ENCODE measurements at regions not wholly inside any gene's neighbourhood (a gene's known extent, or its start where the extent isn't known, plus 50 kb on each side); places are given as distances from the start of the nearest gene placed in this dataset.

- Mint-ChIP-seq H3K4me1 (ENCODE audit: low read depth) (no peaks in the 10 kb centered on the region), H3K27me3 (no peaks in the 10 kb centered on the region), H3K4me3 (no peak overlapping the region), H3K9me3 (no peaks in the 10 kb centered on the region), H3K27ac (no peak overlapping the region), H3K36me3 (ENCODE audit: low read depth) (no peaks in the 10 kb centered on the region)
Measured at GRCh38 chr12:5246196-5246595, 185.7 kb upstream of the NTF3 start.

- Mint-ChIP-seq H3K36me3 (ENCODE audit: low read depth) (no peaks in the 10 kb centered on the region), H3K27me3 (no peaks in the 10 kb centered on the region), H3K4me3 (no peak overlapping the region), H3K9me3 (no peaks in the 10 kb centered on the region), H3K4me1 (ENCODE audit: low read depth) (no peaks in the 10 kb centered on the region), H3K27ac (no peak overlapping the region)
Measured at GRCh38 chr12:5247144-5247543, 184.8 kb upstream of the NTF3 start.

- H3K27me3 Mint-ChIP-seq, result no peaks in the 10 kb centered on the region
- H3K27ac Mint-ChIP-seq, result no peak overlapping the region
- H3K9me3 Mint-ChIP-seq, result no peaks in the 10 kb centered on the region
- H3K4me3 Mint-ChIP-seq, result no peak overlapping the region
- no peaks in the 10 kb centered on the region for H3K4me1 Mint-ChIP-seq (ENCODE audit: low read depth)
- no peaks in the 10 kb centered on the region for H3K36me3 Mint-ChIP-seq (ENCODE audit: low read depth)
Measured at GRCh38 chr12:5248230-5248629, 183.7 kb upstream of the NTF3 start.

GRCh38 chr12:5248999-5249526, 182.8 kb upstream of the NTF3 start:
- Mint-ChIP-seq H3K4me1 (ENCODE audit: low read depth) (no peaks in the 10 kb centered on the region), H3K27ac (no peak overlapping the region), H3K9me3 (no peaks in the 10 kb centered on the region), H3K27me3 (no peaks in the 10 kb centered on the region), H3K36me3 (ENCODE audit: low read depth) (no peaks in the 10 kb centered on the region), H3K4me3 (no peak overlapping the region)

- Mint-ChIP-seq H3K4me3 (no peak overlapping the region), H3K36me3 (ENCODE audit: low read depth) (no peaks in the 10 kb centered on the region), H3K27me3 (no peaks in the 10 kb centered on the region), H3K27ac (no peak overlapping the region), H3K4me1 (ENCODE audit: low read depth) (no peaks in the 10 kb centered on the region), H3K9me3 (no peaks in the 10 kb centered on the region)
Measured at GRCh38 chr12:5251092-5251491, 180.8 kb upstream of the NTF3 start.

- no peaks in the 10 kb centered on the region for H3K36me3 Mint-ChIP-seq (ENCODE audit: low read depth)
- H3K9me3 Mint-ChIP-seq, result no peaks in the 10 kb centered on the region
- H3K4me1 Mint-ChIP-seq (ENCODE audit: low read depth), result no peaks in the 10 kb centered on the region
- no peaks in the 10 kb centered on the region for H3K27me3 Mint-ChIP-seq
- H3K4me3 Mint-ChIP-seq, result no peak overlapping the region
- no peak overlapping the region for H3K27ac Mint-ChIP-seq
Measured at GRCh38 chr12:5251786-5252185, 180.1 kb upstream of the NTF3 start.

GRCh38 chr12:5254703-5255102, 177.2 kb upstream of the NTF3 start:
- Mint-ChIP-seq H3K27me3 (no peaks in the 10 kb centered on the region), H3K4me3 (no peak overlapping the region)

GRCh38 chr12:5257763-5258495, 174.0 kb upstream of the NTF3 start:
- Mint-ChIP-seq H3K4me1 (ENCODE audit: low read depth) (no peaks in the 10 kb centered on the region), H3K36me3 (ENCODE audit: low read depth) (no peaks in the 10 kb centered on the region), H3K9me3 (no peaks in the 10 kb centered on the region), H3K27me3 (no peaks in the 10 kb centered on the region), H3K27ac (no peak overlapping the region), H3K4me3 (no peak overlapping the region)

More at GRCh38 chr12:5254703-5255102, 177.2 kb upstream of the NTF3 start:
- Mint-ChIP-seq H3K27ac (no peak overlapping the region), H3K4me1 (ENCODE audit: low read depth) (no peaks in the 10 kb centered on the region), H3K36me3 (ENCODE audit: low read depth) (no peaks in the 10 kb centered on the region), H3K9me3 (no peaks in the 10 kb centered on the region)

- no peaks in the 10 kb centered on the region for H3K4me1 Mint-ChIP-seq (ENCODE audit: low read depth)
- no peaks in the 10 kb centered on the region for H3K36me3 Mint-ChIP-seq (ENCODE audit: low read depth)
- H3K4me3 Mint-ChIP-seq, result no peak overlapping the region
- no peaks in the 10 kb centered on the region for H3K27me3 Mint-ChIP-seq
- no peaks in the 10 kb centered on the region for H3K9me3 Mint-ChIP-seq
- H3K27ac Mint-ChIP-seq, result no peak overlapping the region
Measured at GRCh38 chr12:5258498-5258897, 173.4 kb upstream of the NTF3 start.

- peaks cover under 1% of the 10 kb centered on the region for H3K27me3 Mint-ChIP-seq
- H3K36me3 Mint-ChIP-seq (ENCODE audit: low read depth), result no peaks in the 10 kb centered on the region
- H3K4me1 Mint-ChIP-seq (ENCODE audit: low read depth), result no peaks in the 10 kb centered on the region
- H3K4me3 Mint-ChIP-seq, result no peak overlapping the region
- H3K27ac Mint-ChIP-seq, result no peak overlapping the region
- no peaks in the 10 kb centered on the region for H3K9me3 Mint-ChIP-seq
Measured at GRCh38 chr12:5258926-5259325, 173.0 kb upstream of the NTF3 start.

GRCh38 chr12:5259523-5259922, 172.4 kb upstream of the NTF3 start:
- Mint-ChIP-seq H3K9me3 (no peaks in the 10 kb centered on the region), H3K27ac (no peak overlapping the region), H3K27me3 (peaks cover 3% of the 10 kb centered on the region), H3K4me1 (ENCODE audit: low read depth) (no peaks in the 10 kb centered on the region), H3K36me3 (ENCODE audit: low read depth) (no peaks in the 10 kb centered on the region), H3K4me3 (no peak overlapping the region)

GRCh38 chr12:5260086-5260485, 171.8 kb upstream of the NTF3 start:
- no peaks in the 10 kb centered on the region for H3K4me1 Mint-ChIP-seq (ENCODE audit: low read depth)
- peaks cover 3% of the 10 kb centered on the region for H3K27me3 Mint-ChIP-seq
- no peak overlapping the region for H3K27ac Mint-ChIP-seq
- no peak overlapping the region for H3K4me3 Mint-ChIP-seq
- H3K36me3 Mint-ChIP-seq (ENCODE audit: low read depth), result no peaks in the 10 kb centered on the region
- no peaks in the 10 kb centered on the region for H3K9me3 Mint-ChIP-seq

- Mint-ChIP-seq H3K27me3 (peaks cover 3% of the 10 kb centered on the region), H3K27ac (no peak overlapping the region), H3K4me3 (no peak overlapping the region), H3K4me1 (ENCODE audit: low read depth) (no peaks in the 10 kb centered on the region), H3K9me3 (no peaks in the 10 kb centered on the region), H3K36me3 (ENCODE audit: low read depth) (no peaks in the 10 kb centered on the region)
Measured at GRCh38 chr12:5260591-5261086, 171.3 kb upstream of the NTF3 start.

GRCh38 chr12:5262450-5262849, 169.5 kb upstream of the NTF3 start:
- Mint-ChIP-seq H3K36me3 (ENCODE audit: low read depth) (no peaks in the 10 kb centered on the region), H3K4me1 (ENCODE audit: low read depth) (no peaks in the 10 kb centered on the region), H3K9me3 (peaks cover 4% of the 10 kb centered on the region), H3K27ac (no peak overlapping the region), H3K4me3 (no peak overlapping the region), H3K27me3 (peaks cover 3% of the 10 kb centered on the region)

GRCh38 chr12:5262885-5263284, 169.0 kb upstream of the NTF3 start:
- no peak overlapping the region for H3K27ac Mint-ChIP-seq
- H3K4me3 Mint-ChIP-seq, result no peak overlapping the region
- H3K9me3 Mint-ChIP-seq, result peaks cover 4% of the 10 kb centered on the region
- H3K36me3 Mint-ChIP-seq (ENCODE audit: low read depth), result no peaks in the 10 kb centered on the region
- H3K27me3 Mint-ChIP-seq, result peaks cover 3% of the 10 kb centered on the region
- no peaks in the 10 kb centered on the region for H3K4me1 Mint-ChIP-seq (ENCODE audit: low read depth)

- H3K27me3 Mint-ChIP-seq, result peaks cover 3% of the 10 kb centered on the region
- H3K36me3 Mint-ChIP-seq (ENCODE audit: low read depth), result no peaks in the 10 kb centered on the region
- H3K4me1 Mint-ChIP-seq (ENCODE audit: low read depth), result no peaks in the 10 kb centered on the region
- no peak overlapping the region for H3K4me3 Mint-ChIP-seq
- peaks cover 4% of the 10 kb centered on the region for H3K9me3 Mint-ChIP-seq
- no peak overlapping the region for H3K27ac Mint-ChIP-seq
Measured at GRCh38 chr12:5264006-5264405, 167.9 kb upstream of the NTF3 start.
